DOHH2 (cell line): ENCODE measurements at regions not wholly inside any gene's neighbourhood (a gene's known extent, or its start where the extent isn't known, plus 50 kb on each side); places are given as distances from the start of the nearest gene placed in this dataset.

Source experiments
- H3F3A ChIP-seq: fragments of 200-600 bp; sonication (generic), shearing (Covaris generic); 2 replicates; pipeline ENCODE4 v1.6.0; 2016; ENCODE audit warnings: antibody characterized with exemption, mild to moderate bottlenecking; ENCODE audit not compliant: control insufficient read depth, insufficient read depth
- H3K27ac ChIP-seq: fragments of 200-600 bp; sonication (generic); 2 replicates; pipeline ENCODE4 v1.5.1; 2014; ENCODE audit warnings: low read depth, mild to moderate bottlenecking, low read length, moderate library complexity
- H3K27me3 ChIP-seq: fragments of 200-600 bp; sonication (generic); 2 replicates; pipeline ENCODE4 v1.6.1; 2014; ENCODE audit warnings: mild to moderate bottlenecking, low read length, mixed read lengths; ENCODE audit not compliant: control insufficient read depth
- H3K36me3 ChIP-seq: fragments of 200-600 bp; sonication (generic); 2 replicates; pipeline ENCODE4 v1.6.1; 2014; ENCODE audit warnings: mild to moderate bottlenecking, low read length, moderate library complexity, mixed read lengths; ENCODE audit not compliant: control insufficient read depth
- H3K4me1 ChIP-seq: fragments of 200-600 bp; sonication (generic); 2 replicates; pipeline ENCODE4 v1.6.1; 2014; ENCODE audit warnings: mild to moderate bottlenecking, low read length, mixed read lengths; ENCODE audit not compliant: control insufficient read depth
- H3K4me2 ChIP-seq: fragments of 200-600 bp; sonication (generic); 2 replicates; pipeline ENCODE4 v1.6.0; 2014; ENCODE audit warnings: mild to moderate bottlenecking, low read length, moderate library complexity
- H3K4me3 ChIP-seq: fragments of 200-600 bp; sonication (generic); 2 replicates; pipeline ENCODE4 v1.5.1; 2014; ENCODE audit warnings: mild to moderate bottlenecking, low read length, mixed read lengths
- H3K79me2 ChIP-seq: fragments of 200-600 bp; sonication (generic); 2 replicates; pipeline ENCODE4 v1.6.1; 2014; ENCODE audit warnings: mild to moderate bottlenecking, low read length, mixed read lengths; ENCODE audit not compliant: control insufficient read depth
- H3K9me2 ChIP-seq: fragments of 200-600 bp; sonication (generic); replicated peaks from 2 replicates; pipeline ENCODE4 v1.6.1; 2014; ENCODE audit warnings: mild to moderate bottlenecking, low read length, mixed read lengths; ENCODE audit not compliant: control insufficient read depth
- H3K9me3 ChIP-seq: fragments of 200-600 bp; sonication (generic); 2 replicates; pipeline ENCODE4 v1.6.1; 2014; ENCODE audit warnings: antibody characterized with exemption, low read length, mixed read lengths; ENCODE audit not compliant: control insufficient read depth, insufficient read depth
- H4K20me1 ChIP-seq: fragments of 200-600 bp; sonication (generic); 2 replicates; pipeline ENCODE4 v1.6.0; 2014; ENCODE audit warnings: low read depth, mild to moderate bottlenecking, antibody characterized with exemption, low read length, moderate library complexity; ENCODE audit not compliant: control insufficient read depth, insufficient read depth
- CTCF ChIP-seq: fragments of 200-600 bp; sonication (generic); IDR thresholded peaks from one replicate; pipeline ENCODE4 v1.5.1; 2014; ENCODE audit warnings: antibody characterized with exemption, mild to moderate bottlenecking, low read depth, low read length; ENCODE audit not compliant: poor library complexity, severe bottlenecking
- EZH2phosphoT487 ChIP-seq: fragments of 200-600 bp; sonication (generic); IDR thresholded peaks from 2 replicates; pipeline ENCODE4 v1.6.1; 2017; ENCODE audit warnings: borderline replicate concordance, mild to moderate bottlenecking, antibody characterized with exemption, low read length, moderate library complexity, mixed read lengths

DNA sequence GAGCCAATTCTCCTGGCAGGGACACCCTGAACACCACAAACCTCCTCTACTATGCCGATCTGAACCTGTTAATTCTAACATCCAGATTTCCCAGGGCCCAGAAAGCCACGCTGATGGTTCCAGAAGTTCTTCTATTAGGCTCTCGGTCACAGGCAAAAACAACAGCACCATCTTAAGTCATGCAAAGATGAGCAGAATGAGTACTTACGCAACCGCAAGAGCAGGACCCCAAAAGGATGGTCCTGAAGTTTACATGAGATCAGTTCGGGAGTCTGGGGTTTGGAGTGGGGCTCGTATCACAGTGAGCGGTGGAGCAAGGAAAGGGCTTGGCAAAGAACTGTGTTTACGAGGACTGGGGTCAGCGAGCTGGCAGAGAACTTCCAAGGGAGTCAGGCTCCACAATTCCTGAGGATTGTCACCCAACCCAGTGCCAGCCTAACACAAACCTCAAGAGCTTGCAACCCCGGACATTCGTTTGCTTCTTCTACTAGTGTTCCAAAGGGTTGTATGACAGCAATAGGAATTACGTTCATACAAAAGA, 532.6 kb downstream of the TNS3 start:
- H3K4me1 ChIP-seq = no peaks in the 10 kb centered on the region
- no peaks in the 10 kb centered on the region for H3K27me3 ChIP-seq
- no peaks in the 10 kb centered on the region for H4K20me1 ChIP-seq
- no peak overlapping the region for H3K4me3 ChIP-seq
- no peaks in the 10 kb centered on the region for H3K79me2 ChIP-seq
- no peak overlapping the region for H3K27ac ChIP-seq
- H3K9me2 ChIP-seq = no peaks in the 10 kb centered on the region
- no peak overlapping the region for H3K4me2 ChIP-seq
- no peaks in the 10 kb centered on the region for H3F3A ChIP-seq
- no peak for TF ChIP-seq CTCF
- TF ChIP-seq EZH2phosphoT487 = no peak
- no peaks in the 10 kb centered on the region for H3K36me3 ChIP-seq
- H3K9me3 ChIP-seq = no peaks in the 10 kb centered on the region

DNA sequence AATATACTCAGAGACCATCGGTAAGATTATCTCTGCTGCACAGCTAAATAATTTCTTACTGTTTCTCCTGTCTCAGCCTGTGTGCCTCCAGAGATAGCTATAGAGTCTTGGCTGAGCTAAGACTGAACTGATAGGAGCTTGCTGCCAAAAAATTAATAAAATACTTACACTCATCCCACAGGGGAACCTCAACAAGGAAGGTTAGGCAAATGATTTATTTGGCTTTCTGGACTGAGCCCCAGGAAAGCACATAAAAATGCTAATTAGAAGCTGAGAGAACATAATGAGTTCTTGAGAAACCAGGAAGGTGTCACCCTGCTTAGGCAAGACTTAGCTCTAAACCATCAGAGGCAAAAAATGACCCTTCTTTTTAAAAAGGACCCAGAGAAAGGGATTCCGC, 534.5 kb downstream of the TNS3 start:
- Histone ChIP-seq H3K9me3 (no peaks in the 10 kb centered on the region), H3K79me2 (no peaks in the 10 kb centered on the region), H3K36me3 (no peaks in the 10 kb centered on the region), H3K27ac (no peak overlapping the region), H3K4me2 (no peak overlapping the region), H3K9me2 (no peaks in the 10 kb centered on the region), H3K4me3 (no peak overlapping the region), H4K20me1 (no peaks in the 10 kb centered on the region), H3F3A (no peaks in the 10 kb centered on the region), H3K4me1 (no peaks in the 10 kb centered on the region), H3K27me3 (no peaks in the 10 kb centered on the region)
- no peak for TF ChIP-seq EZH2phosphoT487
- no peak for TF ChIP-seq CTCF

DNA sequence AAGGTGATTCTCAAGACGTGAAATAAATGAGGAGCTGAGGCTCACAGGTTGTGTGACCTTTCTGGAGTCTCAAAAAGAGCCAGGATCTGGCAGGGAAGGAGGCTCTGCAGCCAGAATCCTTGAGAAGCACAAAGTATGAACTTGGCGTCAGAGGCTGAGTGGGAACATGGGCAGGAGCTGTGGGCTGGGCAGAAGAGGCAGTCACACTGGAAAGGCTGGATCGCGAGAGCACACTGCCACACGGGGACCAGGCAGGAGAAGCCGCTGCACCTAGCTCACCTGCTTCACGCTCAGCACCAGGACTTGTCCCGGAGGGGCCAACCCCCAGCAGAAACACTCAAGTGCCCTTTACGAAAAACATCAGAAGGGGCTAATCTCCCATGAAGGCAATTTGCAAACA, 535.0 kb downstream of the TNS3 start:
- no peaks in the 10 kb centered on the region for H3K79me2 ChIP-seq
- no peak overlapping the region for H3K27ac ChIP-seq
- no peaks in the 10 kb centered on the region for H3F3A ChIP-seq
- no peaks in the 10 kb centered on the region for H3K4me1 ChIP-seq
- no peak overlapping the region for H3K4me3 ChIP-seq
- no peaks in the 10 kb centered on the region for H3K27me3 ChIP-seq
- H3K9me3 ChIP-seq = no peaks in the 10 kb centered on the region
- no peak overlapping the region for H3K4me2 ChIP-seq
- H3K9me2 ChIP-seq = no peaks in the 10 kb centered on the region
- no peak for TF ChIP-seq CTCF
- TF ChIP-seq EZH2phosphoT487 = no peak
- no peaks in the 10 kb centered on the region for H4K20me1 ChIP-seq
- H3K36me3 ChIP-seq = no peaks in the 10 kb centered on the region
